ENCODE measurements at regions not wholly inside any gene's neighbourhood (a gene's known extent, or its start where the extent isn't known, plus 50 kb on each side); places are given as distances from the start of the nearest gene placed in this dataset.

DNA sequence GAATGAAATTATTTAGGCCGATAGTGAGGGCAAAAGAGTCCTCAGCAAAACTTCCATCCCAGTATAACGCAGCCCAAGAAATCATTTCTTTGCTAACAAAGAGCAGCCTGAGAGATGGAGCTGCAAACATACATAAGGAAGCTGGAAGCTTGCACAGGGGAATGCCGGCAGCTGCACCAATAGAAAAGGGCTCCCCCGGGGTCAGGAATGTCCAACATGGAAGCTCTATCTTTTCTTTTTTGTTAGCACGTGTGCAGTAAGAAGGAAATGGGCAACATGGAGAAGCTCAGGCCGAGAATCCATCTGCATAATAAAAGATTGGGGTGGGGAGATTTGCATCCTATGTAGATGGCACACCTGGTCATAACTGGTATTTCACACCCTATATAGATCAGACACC lies 1363.5 kb upstream of the PCDH20 start:
- TF ChIP-seq, protein P1, sequence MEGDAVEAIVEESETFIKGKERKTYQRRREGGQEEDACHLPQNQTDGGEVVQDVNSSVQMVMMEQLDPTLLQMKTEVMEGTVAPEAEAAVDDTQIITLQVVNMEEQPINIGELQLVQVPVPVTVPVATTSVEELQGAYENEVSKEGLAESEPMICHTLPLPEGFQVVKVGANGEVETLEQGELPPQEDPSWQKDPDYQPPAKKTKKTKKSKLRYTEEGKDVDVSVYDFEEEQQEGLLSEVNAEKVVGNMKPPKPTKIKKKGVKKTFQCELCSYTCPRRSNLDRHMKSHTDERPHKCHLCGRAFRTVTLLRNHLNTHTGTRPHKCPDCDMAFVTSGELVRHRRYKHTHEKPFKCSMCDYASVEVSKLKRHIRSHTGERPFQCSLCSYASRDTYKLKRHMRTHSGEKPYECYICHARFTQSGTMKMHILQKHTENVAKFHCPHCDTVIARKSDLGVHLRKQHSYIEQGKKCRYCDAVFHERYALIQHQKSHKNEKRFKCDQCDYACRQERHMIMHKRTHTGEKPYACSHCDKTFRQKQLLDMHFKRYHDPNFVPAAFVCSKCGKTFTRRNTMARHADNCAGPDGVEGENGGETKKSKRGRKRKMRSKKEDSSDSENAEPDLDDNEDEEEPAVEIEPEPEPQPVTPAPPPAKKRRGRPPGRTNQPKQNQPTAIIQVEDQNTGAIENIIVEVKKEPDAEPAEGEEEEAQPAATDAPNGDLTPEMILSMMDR (IDR thresholded peaks at IDR 0.05; ENCODE audit: low read depth, low read length, missing input control) = no peak
- no peak for TF ChIP-seq YY1 (IDR thresholded peaks at IDR 0.05)

Measured in liver (tissue), 2 donors.